GM18498 (cell line): ENCODE measurements at regions not wholly inside any gene's neighbourhood (a gene's known extent, or its start where the extent isn't known, plus 50 kb on each side); places are given as distances from the start of the nearest gene placed in this dataset.
A peak's percentile ranks its signal among the peaks of the same experiment; 100 is the strongest.

ENCODE experiments used
- ATAC-seq: cut with Tn5 transposase; IDR thresholded peaks from one replicate; pipeline ENCODE4 v1.9.1; 2021; ENCODE audit warnings: mild to moderate bottlenecking, moderate library complexity; ENCODE audit not compliant: unreplicated experiment

DNA sequence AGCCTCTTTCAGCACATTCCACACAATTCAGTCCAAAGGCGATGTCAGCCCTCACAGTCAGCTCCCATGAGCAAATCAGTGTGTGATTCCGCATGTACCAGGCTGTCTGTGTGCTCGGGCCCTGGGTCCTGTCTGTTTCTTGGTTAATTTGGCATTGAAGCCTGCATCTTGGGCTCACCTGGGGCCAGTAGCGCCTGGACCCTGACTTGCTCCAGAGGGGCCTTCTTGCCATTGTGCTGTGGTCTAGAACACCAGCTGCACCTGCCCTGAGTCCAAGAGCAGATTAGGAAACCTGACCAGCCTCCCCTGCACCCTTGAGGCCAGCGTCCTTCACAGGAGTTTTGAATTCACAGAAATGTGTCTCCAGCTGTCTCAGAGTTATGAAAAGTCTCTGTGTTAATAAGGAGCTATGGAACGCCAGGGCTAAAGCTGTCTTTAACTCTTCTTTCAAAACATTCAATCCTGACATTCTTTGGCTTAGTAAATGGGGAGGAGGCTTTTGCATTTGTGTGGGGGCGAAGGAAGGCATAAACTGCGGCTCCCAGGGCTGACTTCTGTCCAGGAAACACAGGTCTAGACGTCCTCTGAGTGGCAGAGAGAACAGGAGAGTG is 102.2 kb downstream of the ARF6 start:
- no peak for ATAC-seq

DNA sequence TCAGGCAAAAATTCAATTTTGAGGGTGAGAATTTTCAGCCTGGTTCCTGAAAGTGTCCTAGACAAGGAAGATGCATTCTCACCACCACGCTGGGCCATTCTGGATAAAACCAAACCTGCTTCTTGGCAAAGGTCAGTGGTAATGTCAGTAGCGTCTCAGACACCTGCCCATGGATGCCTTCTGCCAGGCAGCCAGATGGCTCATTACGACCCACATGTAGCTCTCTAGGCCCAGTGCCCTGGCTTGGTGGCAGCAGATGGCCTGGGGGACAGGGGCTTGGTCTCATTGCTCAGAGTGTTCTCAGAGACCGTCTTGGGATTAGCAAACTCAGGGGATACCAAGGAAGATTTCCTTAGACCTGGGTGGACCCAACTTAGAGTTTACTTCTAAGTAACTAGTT is 105.1 kb downstream of the ARF6 start:
- ATAC-seq, result no peak

DNA sequence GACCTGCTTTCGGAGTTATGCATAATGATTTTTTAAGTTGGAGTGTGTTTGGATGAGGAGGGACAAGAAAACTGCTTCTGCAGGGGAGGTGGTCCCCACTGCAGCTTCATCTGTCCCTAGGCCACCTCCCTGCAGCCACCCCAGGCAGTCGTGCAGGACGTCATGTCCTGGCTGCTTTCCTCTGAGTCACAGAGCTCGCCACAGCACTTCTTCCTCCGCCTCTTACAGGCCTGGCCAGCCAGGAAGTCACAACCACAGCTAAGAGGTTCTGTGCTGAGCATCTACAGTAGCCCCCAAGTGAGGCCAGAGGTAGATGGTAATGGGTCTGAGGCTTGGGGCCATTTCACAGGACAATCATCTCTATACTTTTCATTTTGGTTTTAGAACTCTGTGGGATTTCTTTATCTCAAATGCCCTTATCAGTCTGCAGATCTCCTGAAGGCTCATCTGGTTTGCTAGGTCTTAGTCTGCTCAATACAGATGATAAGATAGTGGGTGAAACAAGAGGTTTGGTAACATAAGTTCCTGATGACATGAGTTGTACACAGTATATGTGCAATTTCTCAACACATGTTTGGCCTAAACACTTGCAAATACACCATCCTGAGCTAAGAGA is 106.4 kb downstream of the ARF6 start:
- ATAC-seq, result peak; percentile 57

DNA sequence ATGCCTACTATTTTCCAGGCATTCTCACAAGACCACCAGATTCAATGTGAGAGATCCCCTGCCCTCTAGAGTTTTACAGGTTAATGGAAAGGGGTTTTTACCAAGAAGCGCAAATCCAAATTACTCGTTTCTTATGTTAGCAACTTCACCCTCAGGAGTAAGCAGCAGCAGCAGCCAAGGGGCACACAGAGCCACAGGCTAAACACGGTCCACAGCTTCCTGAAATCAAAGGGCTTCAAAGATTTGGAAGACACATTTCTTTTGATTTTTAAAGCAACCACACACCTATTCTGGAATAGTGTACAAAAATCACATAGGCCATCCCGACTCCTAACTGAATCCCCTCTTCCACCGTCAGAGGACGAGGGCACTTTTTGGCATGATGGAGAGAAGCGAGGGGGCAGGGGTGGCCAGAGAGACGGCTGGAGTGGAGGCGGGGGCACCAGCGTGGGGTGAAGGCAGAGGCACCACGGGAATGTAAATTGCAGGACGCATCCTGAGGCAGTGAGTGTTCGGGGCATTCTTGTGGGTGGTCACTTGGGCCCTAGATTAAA is 107.0 kb downstream of the ARF6 start:
- no peak for ATAC-seq

DNA sequence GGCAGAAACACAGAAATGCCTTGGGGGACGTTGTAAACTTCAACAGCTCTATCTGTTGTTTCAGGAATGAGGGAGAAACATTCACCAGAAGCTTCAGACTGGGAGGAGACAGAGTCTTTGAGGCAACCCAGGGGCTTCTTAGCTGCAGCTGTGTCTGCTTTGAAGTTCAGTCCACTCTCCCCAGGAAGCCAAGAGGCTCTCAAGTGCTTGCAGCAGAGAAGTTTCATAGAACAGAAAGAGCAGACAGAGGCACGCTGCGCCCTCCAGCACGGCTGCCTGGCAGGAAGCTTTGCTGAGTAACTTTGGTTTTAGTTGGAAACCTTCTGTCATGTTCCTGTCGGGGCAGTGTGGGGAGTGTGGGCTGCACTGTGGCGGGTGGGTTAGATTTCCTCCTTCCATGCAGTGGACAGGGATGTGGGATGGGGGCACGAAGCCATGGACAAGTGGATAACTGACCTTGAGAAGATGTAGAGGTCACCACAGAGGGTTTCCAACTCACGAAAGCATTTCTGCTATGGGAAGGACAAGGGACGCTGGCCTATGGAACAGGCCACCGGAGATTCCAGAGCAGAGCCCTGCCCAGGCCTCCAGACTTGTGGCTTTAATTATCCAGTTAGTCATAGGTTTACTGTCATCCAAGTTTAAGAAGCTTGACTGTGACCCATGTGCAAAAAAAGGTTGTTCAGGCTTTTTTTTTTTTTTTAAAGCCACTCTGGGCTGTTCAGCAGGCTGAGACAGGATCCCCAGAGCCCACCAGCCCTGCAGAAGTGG is 107.7 kb downstream of the ARF6 start:
- ATAC-seq, result no peak

DNA sequence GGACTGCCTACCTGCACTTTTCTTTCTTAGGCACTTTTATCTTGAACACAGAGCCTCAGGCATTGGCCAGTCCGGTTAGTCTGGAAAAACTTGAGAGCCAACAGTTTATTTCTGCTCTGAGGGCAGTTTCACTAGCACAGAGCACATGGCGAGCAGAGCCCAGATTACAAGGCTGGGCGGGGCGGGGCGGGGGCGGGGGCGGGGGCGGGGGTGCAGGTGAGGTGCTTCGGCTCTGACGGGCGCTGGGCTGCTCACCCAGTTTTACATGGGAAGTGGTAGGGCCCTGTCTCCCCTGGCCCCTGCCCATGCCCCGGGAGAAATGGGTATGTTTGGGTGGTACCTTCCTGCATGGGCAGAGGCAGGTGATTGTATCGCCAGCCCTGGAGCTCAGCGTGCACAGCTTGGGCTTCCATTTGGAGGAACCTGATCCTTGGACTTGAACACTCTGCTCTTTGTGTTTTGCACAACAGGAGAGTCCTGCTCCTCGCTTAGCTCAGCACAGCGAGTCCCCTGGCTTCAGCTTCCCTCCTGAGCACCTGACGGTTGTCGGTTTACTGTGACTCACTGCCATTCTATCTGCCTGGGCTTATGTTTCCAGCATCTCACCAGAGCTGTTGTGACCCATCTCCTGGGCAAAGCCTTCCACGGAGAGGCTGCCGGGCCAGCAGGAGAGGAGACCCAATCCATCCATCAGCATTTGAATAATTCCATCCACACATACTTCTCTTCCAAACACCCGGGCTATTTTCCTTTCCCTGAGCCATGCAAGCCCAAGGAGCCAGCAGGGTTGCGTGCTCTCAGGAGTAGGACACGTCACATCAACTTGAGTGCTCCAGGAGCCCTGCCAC is 108.5 kb downstream of the ARF6 start:
- ATAC-seq, result peak; percentile 25

DNA sequence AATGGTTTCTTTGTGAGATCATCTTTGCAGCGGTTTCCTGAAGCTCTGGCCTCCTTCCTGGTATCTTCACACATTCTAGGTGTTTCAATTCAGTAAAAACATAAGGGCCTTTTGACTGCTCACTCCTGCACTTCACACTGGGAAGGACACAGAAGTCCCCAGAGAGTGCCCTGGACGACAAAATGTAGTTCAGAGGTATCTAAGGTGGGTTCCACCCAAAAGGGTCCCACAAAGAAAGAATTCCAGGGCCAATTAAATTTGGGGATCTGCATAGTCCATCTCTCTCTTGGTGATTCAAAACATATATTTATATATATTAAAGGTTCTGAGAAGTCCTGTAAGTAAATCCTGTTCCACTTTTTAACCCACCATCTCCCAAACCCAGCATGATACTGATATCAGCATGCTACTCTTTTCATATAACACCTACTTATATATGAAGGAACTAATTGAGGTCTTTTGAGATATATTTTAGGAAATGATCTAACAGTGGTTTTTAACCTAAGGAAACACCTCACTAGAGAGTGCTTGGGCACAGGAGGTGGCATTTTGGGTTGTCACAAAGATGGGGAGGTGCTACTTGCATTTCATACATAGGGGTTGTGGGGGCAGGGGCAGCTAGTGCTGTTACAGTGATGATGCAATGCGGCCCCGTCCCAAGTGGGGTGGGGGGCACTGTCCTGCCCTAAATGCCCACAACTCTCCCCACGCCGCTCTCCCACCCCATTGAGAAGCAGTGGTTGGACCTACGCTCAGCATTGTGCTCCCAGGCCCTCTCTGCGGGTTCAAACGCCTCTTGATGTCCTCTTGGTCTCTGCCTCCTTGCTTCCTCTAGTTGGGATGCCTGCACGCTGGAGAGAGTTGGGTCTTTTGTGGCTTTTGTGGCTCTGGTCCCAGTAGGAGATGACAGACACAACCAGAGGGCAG is 109.4 kb downstream of the ARF6 start:
- no peak for ATAC-seq

DNA sequence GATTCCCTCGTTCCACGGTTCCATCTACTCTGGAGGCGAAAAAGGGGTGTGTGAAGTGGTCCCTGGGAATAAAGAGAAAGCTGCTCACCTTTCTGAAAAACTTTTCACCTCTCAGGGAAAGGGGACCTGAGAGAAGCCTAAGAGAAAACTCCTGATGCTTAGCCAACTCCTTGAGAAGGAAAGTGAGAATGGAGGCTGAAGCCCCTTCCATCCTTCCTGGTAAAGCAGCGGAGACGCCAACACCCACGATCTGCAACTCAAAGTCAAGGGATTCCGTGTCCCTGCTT is 110.0 kb downstream of the ARF6 start:
- ATAC-seq, result no peak

DNA sequence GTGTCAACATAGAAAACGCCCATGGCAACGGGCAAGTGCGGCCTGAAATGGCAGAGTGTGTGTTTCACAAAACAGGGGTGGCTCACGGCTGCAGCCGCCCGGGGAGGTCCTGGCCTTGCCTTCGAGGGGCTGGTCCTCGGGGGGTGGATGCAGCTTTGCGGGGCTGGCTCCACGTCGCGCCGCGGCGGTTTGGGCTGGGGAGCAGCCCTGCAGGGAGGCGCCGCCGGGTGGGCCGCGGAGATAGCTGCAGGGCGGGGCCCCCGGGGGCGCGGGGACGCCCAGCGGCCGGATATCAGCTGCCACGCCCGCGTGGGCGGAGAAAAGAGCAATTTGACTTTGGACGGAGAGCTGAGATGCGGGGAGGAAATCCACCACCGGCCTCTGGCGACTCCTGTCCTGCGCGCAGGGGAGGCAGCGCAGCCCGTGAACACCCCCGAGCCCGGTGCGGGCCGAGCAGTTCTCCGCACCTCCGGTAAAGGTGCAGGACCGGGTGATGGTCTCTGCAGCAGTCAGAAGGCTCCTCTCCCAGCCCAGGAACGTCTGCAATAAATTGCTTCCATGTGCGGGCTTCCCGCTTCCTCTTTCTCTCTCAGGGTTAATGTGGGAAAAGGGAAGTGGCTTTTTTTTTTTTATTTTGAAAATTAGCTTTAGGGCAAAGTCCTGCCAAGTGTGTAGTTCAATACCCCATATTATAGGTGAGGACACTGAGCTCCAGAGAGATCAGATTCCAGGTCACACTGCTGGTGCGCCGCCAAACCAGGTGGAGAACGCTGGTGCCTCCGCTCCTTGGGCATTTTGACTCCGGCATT is 110.5 kb downstream of the ARF6 start:
- ATAC-seq, result peak; percentile 52

DNA sequence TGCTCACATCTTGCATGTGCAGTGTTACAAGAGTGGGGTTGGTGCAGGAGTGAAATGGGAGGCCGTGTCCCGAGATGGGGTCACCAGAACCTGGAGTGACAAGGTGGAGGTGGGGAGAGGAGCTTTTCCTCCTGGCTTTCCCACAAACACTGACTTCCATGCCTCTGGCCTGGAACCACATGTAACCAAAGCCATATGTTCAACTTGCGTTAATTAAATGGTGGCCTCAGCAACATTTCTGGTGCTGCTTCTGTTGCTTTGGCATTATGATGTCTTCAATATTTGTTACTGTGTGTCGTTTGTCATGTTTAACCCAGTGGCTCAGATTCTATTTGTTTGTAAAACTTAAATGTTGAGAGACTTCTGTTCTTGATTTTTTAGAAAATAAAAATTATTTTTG is 110.2 kb downstream of the VCPKMT start:
- no peak for ATAC-seq

DNA sequence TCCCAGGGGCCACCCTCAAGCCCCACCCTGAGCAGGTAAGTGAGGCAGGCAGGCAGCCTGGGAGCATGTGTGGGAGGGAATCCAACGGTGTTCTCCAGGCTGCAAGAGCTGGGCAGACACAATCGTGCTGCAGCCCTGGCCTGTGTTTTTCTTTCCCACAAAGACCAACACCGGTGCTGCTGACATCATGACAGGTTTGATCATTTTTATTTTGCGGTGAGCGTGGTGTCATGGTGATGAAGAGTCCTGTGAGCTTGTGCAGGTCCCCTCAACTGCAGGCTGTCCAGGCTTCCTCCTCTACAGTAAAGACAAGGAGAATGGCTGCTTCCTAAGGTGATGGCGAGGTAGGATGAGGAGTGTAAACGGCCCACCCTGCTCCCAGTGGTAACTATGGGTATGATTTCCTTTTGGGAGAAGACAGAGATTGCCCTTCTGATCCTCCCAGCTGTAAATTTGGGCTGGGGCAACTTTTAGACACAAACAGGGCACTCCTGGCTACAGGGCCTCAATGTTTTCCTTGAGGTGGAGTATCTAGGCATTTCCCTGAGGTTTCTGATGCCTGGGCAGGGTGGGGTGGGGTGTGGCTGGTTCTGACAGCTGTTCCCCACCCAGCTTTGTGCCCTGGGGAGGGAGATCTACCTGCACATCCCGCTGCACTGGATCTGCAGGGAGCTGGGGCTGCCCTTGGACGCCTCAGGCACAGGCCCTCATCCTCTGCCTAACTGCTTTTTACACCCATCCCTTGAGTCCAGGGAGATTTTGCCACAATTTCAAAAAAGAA is 109.1 kb downstream of the VCPKMT start:
- ATAC-seq, result no peak

DNA sequence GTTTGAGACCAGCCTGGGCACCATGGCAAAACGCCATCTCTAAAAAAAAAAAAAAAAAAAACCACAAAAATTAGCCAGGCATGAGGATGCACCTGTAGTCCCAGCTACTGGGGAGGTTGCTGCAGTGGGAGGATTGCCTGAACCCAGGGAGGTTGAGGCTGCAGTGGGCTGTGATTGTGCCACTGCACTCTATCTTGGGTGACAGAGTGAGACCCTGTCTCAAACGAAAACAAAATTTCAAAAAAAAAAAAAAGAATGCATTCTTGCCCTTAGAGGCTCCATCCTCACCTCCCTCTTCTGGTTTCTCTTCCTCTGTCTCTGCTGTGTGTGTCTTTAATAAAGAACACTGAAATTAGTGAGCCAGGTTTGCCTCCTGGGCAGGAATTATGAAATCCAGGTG is 107.8 kb downstream of the VCPKMT start:
- ATAC-seq, result no peak

DNA sequence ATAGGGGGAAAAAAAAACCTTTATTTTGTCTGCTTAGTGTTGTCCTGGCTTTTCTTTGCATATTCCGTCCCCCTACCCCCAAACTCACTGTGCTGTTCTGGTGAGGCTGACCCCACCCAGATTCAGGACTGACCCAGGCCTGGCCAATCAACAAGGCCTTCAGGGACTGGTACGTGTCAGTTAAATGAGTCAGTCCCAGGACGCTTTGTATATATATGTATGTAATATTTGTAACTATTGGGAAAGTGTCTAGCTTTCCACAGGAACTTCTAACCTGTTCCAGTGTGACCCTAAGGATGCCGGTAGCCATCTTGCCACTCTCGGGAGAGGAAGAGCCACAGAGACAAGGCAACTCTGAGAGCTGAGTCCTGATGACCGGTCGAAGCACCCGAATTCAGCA is 107.4 kb downstream of the VCPKMT start:
- ATAC-seq, result no peak

DNA sequence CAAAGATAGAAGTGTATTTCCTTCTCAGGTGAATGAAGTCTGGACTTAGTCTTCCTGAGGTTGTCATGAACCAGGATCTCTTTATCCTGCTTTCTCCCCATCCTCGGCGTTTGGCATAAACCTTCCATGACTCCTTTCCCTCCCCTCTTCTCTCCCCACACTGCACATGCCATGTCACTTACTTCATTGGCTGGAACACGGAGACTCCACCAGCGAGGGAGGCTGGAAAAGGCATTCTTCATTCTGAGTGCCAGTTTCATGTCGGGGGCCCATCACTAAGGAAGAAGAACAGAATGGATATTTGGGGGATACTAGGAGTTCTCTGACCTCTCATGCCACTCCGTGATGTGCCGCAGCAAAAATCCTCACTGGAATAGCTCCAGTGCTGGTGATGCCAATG is 105.6 kb downstream of the VCPKMT start:
- no peak for ATAC-seq

DNA sequence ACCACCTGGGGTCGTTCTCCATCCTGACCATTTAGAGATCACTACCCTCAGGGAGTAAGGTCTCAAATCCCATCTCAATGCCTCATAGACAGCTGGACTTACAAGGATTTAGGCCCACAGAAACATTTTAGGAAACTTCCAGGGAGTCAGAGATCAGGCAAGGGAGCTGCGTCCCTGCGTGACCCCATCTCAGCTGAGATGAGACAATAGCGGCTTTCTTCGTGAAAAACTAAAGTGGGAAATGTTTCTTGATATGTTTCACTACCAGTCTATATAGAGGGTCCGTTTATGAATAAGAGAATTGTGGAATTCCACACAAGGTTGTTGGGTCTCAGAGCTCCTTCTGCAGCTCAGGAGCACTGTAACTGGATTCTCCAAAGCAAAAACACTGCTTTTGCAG is 105.1 kb downstream of the VCPKMT start:
- ATAC-seq, result no peak

DNA sequence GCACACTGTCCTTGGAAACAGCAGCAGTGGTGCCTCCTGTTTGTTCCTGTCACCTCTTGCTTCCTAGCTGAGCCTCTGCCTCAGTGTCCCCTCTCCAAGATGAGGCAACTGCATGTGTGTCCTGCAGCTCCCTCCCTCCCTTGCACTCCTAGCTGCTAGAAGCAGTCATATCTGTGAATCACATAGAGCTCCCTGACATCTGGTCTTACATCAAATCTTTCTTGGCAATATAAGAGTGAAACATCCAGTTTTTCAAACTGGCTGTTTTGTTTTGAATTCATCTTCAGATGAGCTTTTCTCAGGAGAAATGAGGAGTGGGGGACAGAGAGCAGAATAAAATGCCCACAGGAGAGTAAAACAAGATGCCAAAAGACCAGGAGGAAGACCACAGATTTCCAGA is 103.7 kb downstream of the VCPKMT start:
- no peak for ATAC-seq

DNA sequence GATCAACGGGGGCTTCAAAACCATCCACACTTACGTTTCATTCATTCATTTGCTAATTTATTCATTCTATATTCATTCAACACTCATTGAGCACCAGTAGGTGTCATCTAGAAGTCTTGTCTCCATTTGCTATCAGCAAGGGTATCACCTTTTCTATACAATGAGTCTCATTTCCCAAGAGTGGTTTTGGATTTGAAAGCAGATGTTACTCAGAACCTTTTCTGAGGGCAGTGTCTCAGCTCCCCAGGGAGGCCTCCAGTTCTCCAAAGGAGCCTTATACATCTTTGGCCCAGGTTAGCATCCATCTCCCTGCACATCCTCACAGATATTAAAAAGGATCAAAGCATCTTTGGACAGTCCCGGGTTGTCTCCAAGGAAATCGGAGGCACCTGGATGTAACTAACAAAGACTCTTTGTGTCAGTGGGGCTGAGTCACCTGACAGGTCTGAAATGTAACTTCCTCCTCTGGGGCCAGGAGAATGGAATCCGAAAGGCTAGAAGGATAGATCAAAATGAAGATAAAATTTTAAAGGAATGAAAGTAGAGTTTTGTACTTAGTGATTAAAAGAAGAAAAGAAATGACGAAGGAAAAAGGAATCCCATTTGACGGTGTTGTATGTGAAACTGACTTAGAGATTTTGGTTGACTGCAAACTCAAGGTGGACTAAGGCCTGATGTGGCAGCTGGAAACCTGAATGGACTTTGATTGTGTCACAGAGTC is 103.0 kb downstream of the VCPKMT start:
- ATAC-seq, result no peak

DNA sequence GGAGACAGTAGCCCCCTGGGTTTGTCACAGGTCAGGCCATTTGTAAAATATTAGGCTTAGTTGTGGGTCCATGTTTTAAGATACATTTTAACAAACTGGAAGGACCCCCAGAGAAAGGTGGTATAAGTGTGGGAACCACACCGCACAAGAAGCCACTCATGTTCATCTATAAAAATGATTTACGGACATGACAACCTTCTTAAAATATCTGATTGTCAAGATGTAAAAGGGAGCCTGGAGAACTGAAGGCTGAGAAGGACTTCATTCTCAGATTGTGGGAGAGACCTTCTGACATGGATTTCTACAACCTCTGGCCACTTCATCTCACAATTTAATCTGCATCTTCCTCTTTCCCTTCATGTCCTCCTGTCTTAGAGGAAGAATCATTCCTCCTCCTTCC is 102.4 kb downstream of the VCPKMT start:
- ATAC-seq, result no peak
